ENCODE measurements at regions not wholly inside any gene's neighbourhood (a gene's known extent, or its start where the extent isn't known, plus 50 kb on each side); places are given as distances from the start of the nearest gene placed in this dataset.
"Not testable (repeated sequence)": the region's sequence is repeated elsewhere in the genome, so short reads cannot be mapped to it uniquely, and the experiment has no call there.

- no peak for DNase-seq
Observed at GRCh38 chr4:38378478-38378877, 285.5 kb upstream of the KLF3 start.

GRCh38 chr4:38381788-38382187, 282.2 kb upstream of the KLF3 start:
- DNase-seq: peak in 1 of 56 donors; percentile 16

GRCh38 chr4:38382520-38382919, 281.5 kb upstream of the KLF3 start:
- no peak for DNase-seq

GRCh38 chr4:38383646-38384121, 280.3 kb upstream of the KLF3 start:
- DNase-seq: no peak

- no peak for DNase-seq
Observed at GRCh38 chr4:38385093-38386004, 278.6 kb upstream of the KLF3 start.

GRCh38 chr4:38386005-38386551, 277.9 kb upstream of the KLF3 start:
- DNase-seq: no peak

- DNase-seq: no peak
Observed at GRCh38 chr4:38386654-38387188, 277.3 kb upstream of the KLF3 start.

GRCh38 chr4:38387348-38387747, 276.7 kb upstream of the KLF3 start:
- no peak for DNase-seq

GRCh38 chr4:38387819-38388218, 276.2 kb upstream of the KLF3 start:
- DNase-seq: no peak

- not testable (repeated sequence) for DNase-seq
Observed at GRCh38 chr4:38388907-38389306, 275.1 kb upstream of the KLF3 start.

GRCh38 chr4:38390969-38391545, 272.9 kb upstream of the KLF3 start:
- no peak for DNase-seq

GRCh38 chr4:38392223-38392855, 271.7 kb upstream of the KLF3 start:
- DNase-seq: no peak

GRCh38 chr4:38396091-38396490, 267.9 kb upstream of the KLF3 start:
- no peak for DNase-seq

- DNase-seq: no peak
Observed at GRCh38 chr4:38396845-38397547, 267.0 kb upstream of the KLF3 start.

GRCh38 chr4:38400946-38401345, 263.1 kb upstream of the KLF3 start:
- DNase-seq: no peak

- DNase-seq: no peak
Observed at GRCh38 chr4:38406243-38406642, 257.8 kb upstream of the KLF3 start.

- DNase-seq: no peak
Observed at GRCh38 chr4:38409852-38410251, 254.1 kb upstream of the KLF3 start.

GRCh38 chr4:38411092-38411491, 252.9 kb upstream of the KLF3 start:
- DNase-seq: no peak

GRCh38 chr4:38411981-38412536, 251.9 kb upstream of the KLF3 start:
- no peak for DNase-seq

GRCh38 chr4:38413524-38414341, 250.3 kb upstream of the KLF3 start:
- no peak for DNase-seq

Measured in nucleus accumbens (tissue), 56 donors.